CD4-positive, alpha-beta T cell treated with Interleukin-10 for 1 hour (primary cell): ENCODE measurements at regions not wholly inside any gene's neighbourhood (a gene's known extent, or its start where the extent isn't known, plus 50 kb on each side); places are given as distances from the start of the nearest gene placed in this dataset.

Source experiments
- DNase-seq: peaks from one replicate; pipeline ENCODE4 v3.0.0-alpha.2; 2020

DNA sequence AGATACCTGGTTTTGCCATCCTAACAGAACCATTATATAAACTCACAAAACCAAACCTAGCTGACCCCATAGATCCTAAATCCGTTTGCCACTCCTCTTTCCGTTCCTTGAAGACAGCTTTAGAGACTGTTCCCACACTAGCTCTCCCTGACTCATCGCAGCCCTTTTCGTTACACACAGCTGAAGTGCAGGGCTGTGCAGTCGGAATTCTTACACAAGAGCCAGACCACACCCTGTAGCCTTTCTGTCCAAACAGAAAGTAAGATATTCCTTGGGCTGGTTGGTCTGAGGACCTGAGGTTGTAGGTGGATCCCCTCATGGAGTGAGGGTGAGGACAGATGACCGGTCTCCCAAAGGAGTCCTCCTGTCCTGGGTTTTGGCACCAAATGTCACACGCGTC is 56.7 kb upstream of the NAA35 start:
- DNase-seq, result no peak

DNA sequence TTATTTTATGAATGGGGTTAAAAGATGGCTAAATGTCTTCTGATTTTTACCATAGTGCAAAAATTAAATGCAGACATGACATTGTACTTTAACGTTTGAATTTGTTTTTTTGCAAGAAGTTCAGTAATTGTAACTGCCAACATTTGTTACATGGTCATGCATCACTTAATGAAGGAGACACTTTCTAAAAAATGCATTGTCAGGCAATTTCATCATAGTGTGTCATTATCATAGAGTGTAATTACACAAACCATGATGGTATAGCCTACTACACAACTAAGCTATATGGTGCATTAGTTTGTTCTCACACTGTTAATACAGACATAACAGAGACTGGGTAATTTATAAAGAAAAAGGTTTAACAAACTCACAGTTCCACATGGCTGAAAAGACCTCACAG is 50.0 kb upstream of the NAA35 start:
- no peak for DNase-seq
